ENCODE measurements at regions not wholly inside any gene's neighbourhood (a gene's known extent, or its start where the extent isn't known, plus 50 kb on each side); places are given as distances from the start of the nearest gene placed in this dataset.

DNA sequence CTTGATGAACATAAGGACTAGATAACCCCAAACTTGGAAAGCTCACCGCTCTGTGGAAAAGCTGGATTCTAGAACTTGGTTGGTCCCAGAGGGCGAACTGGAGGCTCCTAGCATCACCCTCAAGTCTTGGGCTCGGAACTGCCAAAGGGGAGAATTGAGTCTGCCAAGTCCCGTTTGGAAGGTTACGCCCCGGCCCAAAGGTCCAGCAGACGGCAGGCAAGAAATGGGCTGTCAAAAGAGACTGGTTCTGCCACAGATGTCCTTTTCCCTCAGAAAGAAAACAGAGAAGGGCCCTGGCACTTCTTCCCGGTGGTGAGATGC is 182.2 kb downstream of the ANAPC1 start:
- Histone ChIP-seq H3K4me3 (ENCODE audit: low read depth in 1 of 2, low read length in 1 of 2) (no peak overlapping the region), H3K4me1 (ENCODE audit: control insufficient read depth in 1 of 2, insufficient read depth in 1 of 2, low read depth in 1 of 2, low read length in 1 of 2) (peaks cover 43 to 53% of the 10 kb centered on the region in 2 experiments), H3K9me3 (no peaks in the 10 kb centered on the region), H3K27me3 (no peaks in the 10 kb centered on the region), H3K27ac (peak overlapping the region; percentile 86), H3K36me3 (no peaks in the 10 kb centered on the region)
- TF ChIP-seq, protein P1, sequence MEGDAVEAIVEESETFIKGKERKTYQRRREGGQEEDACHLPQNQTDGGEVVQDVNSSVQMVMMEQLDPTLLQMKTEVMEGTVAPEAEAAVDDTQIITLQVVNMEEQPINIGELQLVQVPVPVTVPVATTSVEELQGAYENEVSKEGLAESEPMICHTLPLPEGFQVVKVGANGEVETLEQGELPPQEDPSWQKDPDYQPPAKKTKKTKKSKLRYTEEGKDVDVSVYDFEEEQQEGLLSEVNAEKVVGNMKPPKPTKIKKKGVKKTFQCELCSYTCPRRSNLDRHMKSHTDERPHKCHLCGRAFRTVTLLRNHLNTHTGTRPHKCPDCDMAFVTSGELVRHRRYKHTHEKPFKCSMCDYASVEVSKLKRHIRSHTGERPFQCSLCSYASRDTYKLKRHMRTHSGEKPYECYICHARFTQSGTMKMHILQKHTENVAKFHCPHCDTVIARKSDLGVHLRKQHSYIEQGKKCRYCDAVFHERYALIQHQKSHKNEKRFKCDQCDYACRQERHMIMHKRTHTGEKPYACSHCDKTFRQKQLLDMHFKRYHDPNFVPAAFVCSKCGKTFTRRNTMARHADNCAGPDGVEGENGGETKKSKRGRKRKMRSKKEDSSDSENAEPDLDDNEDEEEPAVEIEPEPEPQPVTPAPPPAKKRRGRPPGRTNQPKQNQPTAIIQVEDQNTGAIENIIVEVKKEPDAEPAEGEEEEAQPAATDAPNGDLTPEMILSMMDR (IDR thresholded peaks at IDR 0.05) = no peak

- Histone ChIP-seq H3K27me3 (no peaks in the 10 kb centered on the region), H3K4me1 (ENCODE audit: control insufficient read depth in 1 of 2, insufficient read depth in 1 of 2, low read depth in 1 of 2, low read length in 1 of 2) (peaks cover 43 to 53% of the 10 kb centered on the region in 2 experiments), H3K27ac (peak overlapping the region; percentile 86), H3K4me3 (ENCODE audit: low read depth in 1 of 2, low read length in 1 of 2) (no peak overlapping the region), H3K36me3 (no peaks in the 10 kb centered on the region), H3K9me3 (no peaks in the 10 kb centered on the region)
- TF ChIP-seq, protein P1 (IDR thresholded peaks at IDR 0.05) = peak; percentile 81
These were observed 181.7 kb downstream of the ANAPC1 start for GRCh38 chr2:111702119-111702803.

DNA sequence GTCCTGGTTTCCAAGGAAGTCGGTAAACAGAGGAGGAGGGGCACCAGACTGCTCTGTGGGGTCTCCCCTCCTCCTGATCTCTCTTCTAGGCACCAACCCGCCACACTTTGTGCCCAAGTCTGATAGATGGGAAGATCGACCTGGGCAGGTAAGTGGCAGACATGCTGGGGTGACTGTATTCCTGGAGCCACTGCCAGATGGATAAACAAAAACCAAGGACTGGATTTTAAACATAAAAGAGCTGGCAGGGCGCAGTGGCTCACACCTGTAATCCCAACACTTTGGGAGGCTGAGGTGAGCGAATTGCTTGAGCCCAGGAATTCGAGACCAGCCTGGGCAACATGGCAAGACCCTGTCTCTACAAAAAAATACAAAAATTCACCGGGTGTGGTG is 181.2 kb downstream of the ANAPC1 start:
- H3K36me3 ChIP-seq = no peaks in the 10 kb centered on the region

GRCh38 chr2:111703759-111704158 is 180.2 kb downstream of the ANAPC1 start:
- H3K4me3 ChIP-seq (ENCODE audit: low read depth in 1 of 2, low read length in 1 of 2) = no peak overlapping the region
- TF ChIP-seq, protein P1 (IDR thresholded peaks at IDR 0.05) = no peak
- H3K9me3 ChIP-seq = no peaks in the 10 kb centered on the region
- no peak overlapping the region for H3K27ac ChIP-seq
- no peaks in the 10 kb centered on the region for H3K27me3 ChIP-seq
- no peaks in the 10 kb centered on the region for H3K36me3 ChIP-seq
- H3K4me1 ChIP-seq (ENCODE audit: control insufficient read depth in 1 of 2, insufficient read depth in 1 of 2, low read depth in 1 of 2, low read length in 1 of 2) = peaks cover 34 to 38% of the 10 kb centered on the region in 2 experiments

More for the DNA sequence above, 181.2 kb downstream of the ANAPC1 start:
- Histone ChIP-seq H3K27me3 (no peaks in the 10 kb centered on the region), H3K9me3 (no peaks in the 10 kb centered on the region), H3K4me1 (ENCODE audit: control insufficient read depth in 1 of 2, insufficient read depth in 1 of 2, low read depth in 1 of 2, low read length in 1 of 2) (peaks cover 43 to 47% of the 10 kb centered on the region in 2 experiments), H3K27ac (no peak overlapping the region), H3K4me3 (ENCODE audit: low read depth in 1 of 2, low read length in 1 of 2) (no peak overlapping the region)
- TF ChIP-seq, protein P1 (IDR thresholded peaks at IDR 0.05) = no peak

GRCh38 chr2:111704246-111704645 is 179.7 kb downstream of the ANAPC1 start:
- Histone ChIP-seq H3K4me3 (ENCODE audit: low read depth in 1 of 2, low read length in 1 of 2) (no peak overlapping the region), H3K27ac (no peak overlapping the region), H3K36me3 (no peaks in the 10 kb centered on the region), H3K9me3 (no peaks in the 10 kb centered on the region), H3K27me3 (no peaks in the 10 kb centered on the region), H3K4me1 (ENCODE audit: control insufficient read depth in 1 of 2, insufficient read depth in 1 of 2, low read depth in 1 of 2, low read length in 1 of 2) (peaks cover 29 to 33% of the 10 kb centered on the region in 2 experiments)
- TF ChIP-seq, protein P1 (IDR thresholded peaks at IDR 0.05) = no peak

All from neutrophil (primary cell).